WTC11 (cell line): ENCODE measurements at regions not wholly inside any gene's neighbourhood (a gene's known extent, or its start where the extent isn't known, plus 50 kb on each side); places are given as distances from the start of the nearest gene placed in this dataset.

Experiments
- ATAC-seq: fragments of 200-7000 bp; cut with Tn5 transposase; 2 replicates; pipeline ENCODE4 v1.10.0; 2021; ENCODE audit warnings: mild to moderate bottlenecking, moderate library complexity
- CTCF ChIA-PET: fragments of 300-600 bp; sonication (Branson Sonifier 250); formaldehyde crosslinking; loops from one replicate; lab custom pipeline; 2021; ENCODE audit warnings: antibody characterized with exemption; lab: Charles Lee
- POLR2A ChIA-PET: fragments of 350-600 bp; sonication (Branson Sonifier 250); formaldehyde crosslinking; loops from one replicate; lab custom pipeline; 2021; ENCODE audit warnings: antibody characterized with exemption; lab: Charles Lee
- DNase-seq: peaks from one replicate; pipeline ENCODE4 v3.0.0; 2021; ENCODE audit warnings: low spot score
- H3K27ac Mint-ChIP-seq: 2 replicates; pipeline ENCODE4 v1.8.0; 2021; ENCODE audit warnings: mixed read lengths
- H3K27me3 Mint-ChIP-seq: 2 replicates; pipeline ENCODE4 v1.8.0; 2021; ENCODE audit warnings: low read depth, mild to moderate bottlenecking, moderate library complexity, mixed read lengths
- H3K36me3 Mint-ChIP-seq: 2 replicates; pipeline ENCODE4 v1.8.0; 2021; ENCODE audit warnings: mixed read lengths
- H3K4me1 Mint-ChIP-seq: 2 replicates; pipeline ENCODE4 v1.8.0; 2022; ENCODE audit warnings: mixed read lengths
- H3K4me3 Mint-ChIP-seq: 2 replicates; pipeline ENCODE4 v1.8.0; 2021; ENCODE audit warnings: mild to moderate bottlenecking, moderate library complexity, mixed read lengths
- H3K9me3 Mint-ChIP-seq: 2 replicates; pipeline ENCODE4 v1.8.0; 2021; ENCODE audit warnings: mixed read lengths
- AR ChIP-seq: fragments of 250-450 bp; sonication (Bioruptor Pico); IDR thresholded peaks from 2 replicates; pipeline ENCODE4 v1.9.0; 2021; ENCODE audit warnings: mild to moderate bottlenecking
- CBFB ChIP-seq: sonication (generic); formaldehyde crosslinking; IDR thresholded peaks from 2 replicates; pipeline ENCODE4 v1.8.1; 2022; ENCODE audit warnings: mild to moderate bottlenecking, low read depth, missing genetic modification reagents
- ESRRA ChIP-seq: sonication (generic); formaldehyde crosslinking; IDR thresholded peaks from 2 replicates; pipeline ENCODE4 v1.8.1; 2022; ENCODE audit warnings: mild to moderate bottlenecking, missing genetic modification reagents, borderline replicate concordance
- ETV6 ChIP-seq: sonication (generic); formaldehyde crosslinking; IDR thresholded peaks from 2 replicates; pipeline ENCODE4 v1.8.1; 2022; ENCODE audit warnings: mild to moderate bottlenecking, missing genetic modification reagents
- FOXK1 ChIP-seq: sonication (generic); formaldehyde crosslinking; IDR thresholded peaks from 2 replicates; pipeline ENCODE4 v1.8.0; 2022; ENCODE audit warnings: mild to moderate bottlenecking, moderate library complexity, missing genetic modification reagents
- FOXP1 ChIP-seq: sonication (generic); formaldehyde crosslinking; IDR thresholded peaks from 2 replicates; pipeline ENCODE4 v1.8.0; 2022; ENCODE audit warnings: missing genetic modification reagents, mild to moderate bottlenecking, moderate library complexity, borderline replicate concordance
- HMGA2 ChIP-seq: fragments of 250-450 bp; sonication (Bioruptor Pico); IDR thresholded peaks from 2 replicates; pipeline ENCODE4 v1.4.0; 2021; ENCODE audit warnings: mild to moderate bottlenecking, moderate library complexity
- IRF2 ChIP-seq: sonication (generic); formaldehyde crosslinking; IDR thresholded peaks from 2 replicates; pipeline ENCODE4 v1.8.0; 2022; ENCODE audit warnings: low read depth, missing genetic modification reagents, borderline replicate concordance
- MXD4 ChIP-seq: fragments of 250-450 bp; sonication (Bioruptor Pico); IDR thresholded peaks from 2 replicates; pipeline ENCODE4 v1.8.0; 2021; ENCODE audit warnings: mild to moderate bottlenecking, moderate library complexity, borderline replicate concordance
- NR3C1 ChIP-seq: sonication (generic); formaldehyde crosslinking; conservative IDR thresholded peaks from 2 replicates; pipeline ENCODE4 v1.8.1; 2023; ENCODE audit warnings: low read depth, mild to moderate bottlenecking, missing genetic modification reagents
- PRRX2 ChIP-seq: fragments of 250-450 bp; sonication (Bioruptor Pico); IDR thresholded peaks from 2 replicates; pipeline ENCODE4 v1.8.0; 2021; ENCODE audit warnings: mild to moderate bottlenecking
- TP53 ChIP-seq: sonication (generic); formaldehyde crosslinking; IDR thresholded peaks from 2 replicates; pipeline ENCODE4 v1.8.1; 2023; ENCODE audit warnings: mild to moderate bottlenecking, missing genetic modification reagents
- ZNF232 ChIP-seq: sonication (generic); formaldehyde crosslinking; IDR thresholded peaks from 2 replicates; pipeline ENCODE4 v1.8.0; 2022; ENCODE audit warnings: mild to moderate bottlenecking, missing genetic modification reagents
- ZNF263 ChIP-seq: sonication (generic); formaldehyde crosslinking; IDR thresholded peaks from 2 replicates; pipeline ENCODE4 v1.8.1; 2022; ENCODE audit warnings: low read depth, mild to moderate bottlenecking, moderate library complexity, missing genetic modification reagents
- ZNF425 ChIP-seq: fragments of 250-450 bp; sonication (Bioruptor Pico); conservative IDR thresholded peaks from 2 replicates; pipeline ENCODE4 v1.9.0; 2021; ENCODE audit warnings: mild to moderate bottlenecking
- ZSCAN18 ChIP-seq: fragments of 250-450 bp; sonication (Bioruptor Pico); IDR thresholded peaks from 2 replicates; pipeline ENCODE4 v2.1.2; 2022; ENCODE audit warnings: mild to moderate bottlenecking, moderate library complexity
- TF ChIP-seq, protein P1 (sequence below): sonication (generic); formaldehyde crosslinking; IDR thresholded peaks from 2 replicates; pipeline ENCODE4 v1.8.0; 2022; ENCODE audit warnings: mild to moderate bottlenecking, missing genetic modification reagents
- TF ChIP-seq, protein P2 (sequence below): fragments of 250-450 bp; sonication (Bioruptor Pico); IDR thresholded peaks from 2 replicates; pipeline ENCODE4 v1.9.0; 2021; ENCODE audit warnings: mild to moderate bottlenecking
- TF ChIP-seq, protein P3 (sequence below): sonication (generic); formaldehyde crosslinking; IDR thresholded peaks from 2 replicates; pipeline ENCODE4 v1.8.0; 2022; ENCODE audit warnings: missing genetic modification reagents
- TF ChIP-seq, protein P4 (sequence below): sonication (generic); formaldehyde crosslinking; conservative IDR thresholded peaks from 2 replicates; pipeline ENCODE4 v1.8.1; 2022; ENCODE audit warnings: mild to moderate bottlenecking, missing genetic modification reagents
- TF ChIP-seq, protein P5 (sequence below): sonication (generic); formaldehyde crosslinking; IDR thresholded peaks from 2 replicates; pipeline ENCODE4 v1.8.1; 2023; ENCODE audit warnings: mild to moderate bottlenecking, missing genetic modification reagents

- TF ChIP-seq, protein P1, sequence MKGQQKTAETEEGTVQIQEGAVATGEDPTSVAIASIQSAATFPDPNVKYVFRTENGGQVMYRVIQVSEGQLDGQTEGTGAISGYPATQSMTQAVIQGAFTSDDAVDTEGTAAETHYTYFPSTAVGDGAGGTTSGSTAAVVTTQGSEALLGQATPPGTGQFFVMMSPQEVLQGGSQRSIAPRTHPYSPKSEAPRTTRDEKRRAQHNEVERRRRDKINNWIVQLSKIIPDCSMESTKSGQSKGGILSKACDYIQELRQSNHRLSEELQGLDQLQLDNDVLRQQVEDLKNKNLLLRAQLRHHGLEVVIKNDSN (CRISPR knock-in tag) = no peak
- TF ChIP-seq HMGA2 (CRISPR knock-in tag) (no peak), ZSCAN18 (CRISPR knock-in tag) (no peak)
These were observed 109.9 kb upstream of the THBS2 start (continued) for GRCh38 chr6:169363590-169363989.

DNA sequence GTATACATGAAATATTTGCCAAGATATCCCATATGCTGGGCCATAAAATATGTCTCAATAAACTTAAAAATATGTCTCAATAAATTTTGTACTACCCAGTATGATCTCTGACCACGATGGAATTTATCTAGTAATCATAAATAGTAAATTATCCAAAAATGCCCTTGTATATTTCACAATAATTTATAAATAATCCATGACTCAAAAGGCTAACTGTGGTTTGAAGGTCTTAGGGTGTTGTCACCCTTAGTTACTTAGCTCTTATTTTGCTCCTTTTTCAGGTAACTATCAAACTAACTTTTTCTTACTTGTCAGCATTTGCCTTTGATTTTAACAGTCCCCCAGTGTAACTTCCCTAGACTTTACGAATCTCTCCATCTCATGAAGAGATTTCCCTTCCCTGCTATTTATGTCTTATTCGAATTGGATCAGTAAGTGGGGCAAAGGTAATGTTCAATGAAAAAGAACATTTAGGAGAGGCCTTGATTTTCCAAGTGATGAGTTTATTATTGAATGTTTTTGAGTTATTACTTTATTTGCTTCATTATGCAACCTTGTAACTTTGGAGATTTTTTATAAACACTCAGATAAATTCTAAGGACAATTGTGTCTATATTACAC lies 109.0 kb upstream of the THBS2 start:
- POLR2A ChIA-PET = no interaction called here
- DNase-seq (no peak), ATAC-seq (no peak)
- H3K27ac Mint-ChIP-seq = no peak overlapping the region
- H3K9me3 Mint-ChIP-seq = peaks cover 18% of the 10 kb centered on the region
- H3K27me3 Mint-ChIP-seq = peaks cover 6% of the 10 kb centered on the region; the same call in 1 of the 2 replicates
- peaks cover 12% of the 10 kb centered on the region for H3K36me3 Mint-ChIP-seq
- H3K4me3 Mint-ChIP-seq = no peak overlapping the region
- CTCF ChIA-PET = no interaction called here
- H3K4me1 Mint-ChIP-seq = no peaks in the 10 kb centered on the region
- TF ChIP-seq ZNF232 (CRISPR knock-in tag) = no peak
- TF ChIP-seq ETV6 = no peak
- no peak for TF ChIP-seq ZNF425 (CRISPR knock-in tag)
- TF ChIP-seq PRRX2 (CRISPR knock-in tag) = no peak
- TF ChIP-seq ZNF263 = no peak
- TF ChIP-seq ESRRA (CRISPR knock-in tag) = no peak
- TF ChIP-seq, protein P2, sequence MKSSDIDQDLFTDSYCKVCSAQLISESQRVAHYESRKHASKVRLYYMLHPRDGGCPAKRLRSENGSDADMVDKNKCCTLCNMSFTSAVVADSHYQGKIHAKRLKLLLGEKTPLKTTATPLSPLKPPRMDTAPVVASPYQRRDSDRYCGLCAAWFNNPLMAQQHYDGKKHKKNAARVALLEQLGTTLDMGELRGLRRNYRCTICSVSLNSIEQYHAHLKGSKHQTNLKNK (CRISPR knock-in tag) = no peak
- TF ChIP-seq, protein P3, sequence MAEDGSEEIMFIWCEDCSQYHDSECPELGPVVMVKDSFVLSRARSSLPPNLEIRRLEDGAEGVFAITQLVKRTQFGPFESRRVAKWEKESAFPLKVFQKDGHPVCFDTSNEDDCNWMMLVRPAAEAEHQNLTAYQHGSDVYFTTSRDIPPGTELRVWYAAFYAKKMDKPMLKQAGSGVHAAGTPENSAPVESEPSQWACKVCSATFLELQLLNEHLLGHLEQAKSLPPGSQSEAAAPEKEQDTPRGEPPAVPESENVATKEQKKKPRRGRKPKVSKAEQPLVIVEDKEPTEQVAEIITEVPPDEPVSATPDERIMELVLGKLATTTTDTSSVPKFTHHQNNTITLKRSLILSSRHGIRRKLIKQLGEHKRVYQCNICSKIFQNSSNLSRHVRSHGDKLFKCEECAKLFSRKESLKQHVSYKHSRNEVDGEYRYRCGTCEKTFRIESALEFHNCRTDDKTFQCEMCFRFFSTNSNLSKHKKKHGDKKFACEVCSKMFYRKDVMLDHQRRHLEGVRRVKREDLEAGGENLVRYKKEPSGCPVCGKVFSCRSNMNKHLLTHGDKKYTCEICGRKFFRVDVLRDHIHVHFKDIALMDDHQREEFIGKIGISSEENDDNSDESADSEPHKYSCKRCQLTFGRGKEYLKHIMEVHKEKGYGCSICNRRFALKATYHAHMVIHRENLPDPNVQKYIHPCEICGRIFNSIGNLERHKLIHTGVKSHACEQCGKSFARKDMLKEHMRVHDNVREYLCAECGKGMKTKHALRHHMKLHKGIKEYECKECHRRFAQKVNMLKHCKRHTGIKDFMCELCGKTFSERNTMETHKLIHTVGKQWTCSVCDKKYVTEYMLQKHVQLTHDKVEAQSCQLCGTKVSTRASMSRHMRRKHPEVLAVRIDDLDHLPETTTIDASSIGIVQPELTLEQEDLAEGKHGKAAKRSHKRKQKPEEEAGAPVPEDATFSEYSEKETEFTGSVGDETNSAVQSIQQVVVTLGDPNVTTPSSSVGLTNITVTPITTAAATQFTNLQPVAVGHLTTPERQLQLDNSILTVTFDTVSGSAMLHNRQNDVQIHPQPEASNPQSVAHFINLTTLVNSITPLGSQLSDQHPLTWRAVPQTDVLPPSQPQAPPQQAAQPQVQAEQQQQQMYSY (CRISPR knock-in tag) = no peak
- no peak for TF ChIP-seq FOXP1
- no peak for TF ChIP-seq AR (CRISPR knock-in tag)
- no peak for TF ChIP-seq NR3C1 (CRISPR knock-in tag)
- TF ChIP-seq, protein P4, sequence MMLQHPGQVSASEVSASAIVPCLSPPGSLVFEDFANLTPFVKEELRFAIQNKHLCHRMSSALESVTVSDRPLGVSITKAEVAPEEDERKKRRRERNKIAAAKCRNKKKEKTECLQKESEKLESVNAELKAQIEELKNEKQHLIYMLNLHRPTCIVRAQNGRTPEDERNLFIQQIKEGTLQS (CRISPR knock-in tag) = no peak
- TF ChIP-seq, protein P5, sequence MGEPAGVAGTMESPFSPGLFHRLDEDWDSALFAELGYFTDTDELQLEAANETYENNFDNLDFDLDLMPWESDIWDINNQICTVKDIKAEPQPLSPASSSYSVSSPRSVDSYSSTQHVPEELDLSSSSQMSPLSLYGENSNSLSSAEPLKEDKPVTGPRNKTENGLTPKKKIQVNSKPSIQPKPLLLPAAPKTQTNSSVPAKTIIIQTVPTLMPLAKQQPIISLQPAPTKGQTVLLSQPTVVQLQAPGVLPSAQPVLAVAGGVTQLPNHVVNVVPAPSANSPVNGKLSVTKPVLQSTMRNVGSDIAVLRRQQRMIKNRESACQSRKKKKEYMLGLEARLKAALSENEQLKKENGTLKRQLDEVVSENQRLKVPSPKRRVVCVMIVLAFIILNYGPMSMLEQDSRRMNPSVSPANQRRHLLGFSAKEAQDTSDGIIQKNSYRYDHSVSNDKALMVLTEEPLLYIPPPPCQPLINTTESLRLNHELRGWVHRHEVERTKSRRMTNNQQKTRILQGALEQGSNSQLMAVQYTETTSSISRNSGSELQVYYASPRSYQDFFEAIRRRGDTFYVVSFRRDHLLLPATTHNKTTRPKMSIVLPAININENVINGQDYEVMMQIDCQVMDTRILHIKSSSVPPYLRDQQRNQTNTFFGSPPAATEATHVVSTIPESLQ (CRISPR knock-in tag) = no peak
- TF ChIP-seq FOXK1 (CRISPR knock-in tag) = no peak
- TF ChIP-seq CBFB (CRISPR knock-in tag) = no peak
- no peak for TF ChIP-seq MXD4
- TF ChIP-seq TP53 = no peak
- no peak for TF ChIP-seq IRF2 (CRISPR knock-in tag)
